ENCODE measurements at regions not wholly inside any gene's neighbourhood (a gene's known extent, or its start where the extent isn't known, plus 50 kb on each side); places are given as distances from the start of the nearest gene placed in this dataset.
"Not testable (repeated sequence)": the region's sequence is repeated elsewhere in the genome, so short reads cannot be mapped to it uniquely, and the experiment has no call there.

DNA sequence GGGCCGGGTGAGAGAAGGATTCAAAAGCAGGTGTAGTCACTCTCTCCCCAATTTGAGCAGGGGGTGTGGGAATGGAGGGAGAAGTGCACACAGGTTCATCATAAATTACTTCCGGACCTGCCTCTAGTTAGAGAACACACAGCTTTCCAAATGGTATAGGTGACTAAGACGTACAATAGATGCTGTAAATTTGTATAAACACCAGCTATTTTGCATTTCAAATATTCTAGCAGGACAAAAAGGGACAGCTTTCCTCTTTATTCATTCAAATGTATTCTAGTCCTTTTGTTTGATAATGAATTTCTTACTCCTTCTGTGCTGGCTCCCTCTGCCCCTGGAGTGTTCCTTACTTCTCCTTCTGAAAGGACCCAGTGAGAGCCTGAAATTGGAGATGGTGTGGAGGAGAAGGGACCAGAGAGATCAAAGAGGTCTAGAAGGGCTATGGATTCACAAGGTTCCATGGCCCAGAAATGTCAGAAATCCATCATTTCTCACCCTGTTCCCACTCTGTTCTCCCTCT lies 53.2 kb upstream of the SH3BP4 start:
- no peak overlapping the region for H3K27ac Mint-ChIP-seq
- no peak for DNase-seq
- H3K4me3 Mint-ChIP-seq, result no peak overlapping the region
- no peaks in the 10 kb centered on the region for H3K27me3 Mint-ChIP-seq
- no peak for ATAC-seq (ENCODE audit: low read depth)
- POLR2A ChIA-PET, result no interaction called here
- no peaks in the 10 kb centered on the region for H3K36me3 Mint-ChIP-seq
- H3K4me1 Mint-ChIP-seq, result no peaks in the 10 kb centered on the region
- H3K9me3 Mint-ChIP-seq, result no peaks in the 10 kb centered on the region

DNA sequence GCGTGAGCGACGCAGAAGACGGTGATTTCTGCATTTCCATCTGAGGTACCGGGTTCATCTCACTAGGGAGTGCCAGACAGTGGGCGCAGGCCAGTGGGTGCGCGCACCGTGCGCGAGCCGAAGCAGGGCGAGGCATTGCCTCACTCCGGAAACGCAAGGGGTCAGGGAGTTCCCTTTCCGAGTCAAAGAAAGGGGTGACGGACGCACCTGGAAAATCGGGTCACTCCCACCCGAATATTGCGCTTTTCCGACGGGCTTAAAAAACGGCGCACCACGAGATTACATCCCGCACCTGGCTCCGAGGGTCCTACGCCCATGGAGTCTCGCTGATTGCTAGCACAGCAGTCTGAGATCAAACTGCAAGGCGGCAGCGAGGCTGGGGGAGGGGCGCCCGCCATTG lies 63.4 kb upstream of the SH3BP4 start:
- H3K36me3 Mint-ChIP-seq; H3K27me3 Mint-ChIP-seq; DNase-seq; ATAC-seq (ENCODE audit: low read depth); H3K4me3 Mint-ChIP-seq; H3K4me1 Mint-ChIP-seq; H3K27ac Mint-ChIP-seq; POLR2A ChIA-PET; H3K9me3 Mint-ChIP-seq: not testable (repeated sequence)

- H3K4me1 Mint-ChIP-seq, result no peaks in the 10 kb centered on the region
- H3K9me3 Mint-ChIP-seq, result peaks cover 1% of the 10 kb centered on the region
- POLR2A ChIA-PET, result no interaction called here
- H3K27me3 Mint-ChIP-seq, result no peaks in the 10 kb centered on the region
- no peak overlapping the region for H3K4me3 Mint-ChIP-seq
- H3K36me3 Mint-ChIP-seq, result no peaks in the 10 kb centered on the region
- ATAC-seq (ENCODE audit: low read depth), result no peak
- no peak for DNase-seq
- no peak overlapping the region for H3K27ac Mint-ChIP-seq
Measured at GRCh38 chr2:234887195-234887594, 64.6 kb upstream of the SH3BP4 start.

- Mint-ChIP-seq H3K4me3 (no peak overlapping the region), H3K27ac (no peak overlapping the region), H3K4me1 (peaks cover under 1% of the 10 kb centered on the region), H3K27me3 (no peaks in the 10 kb centered on the region), H3K9me3 (peaks cover 1% of the 10 kb centered on the region), H3K36me3 (no peaks in the 10 kb centered on the region)
- no peak for ATAC-seq (ENCODE audit: low read depth)
- POLR2A ChIA-PET, result no interaction called here
- no peak for DNase-seq
Measured at GRCh38 chr2:234885886-234886285, 65.9 kb upstream of the SH3BP4 start.

DNA sequence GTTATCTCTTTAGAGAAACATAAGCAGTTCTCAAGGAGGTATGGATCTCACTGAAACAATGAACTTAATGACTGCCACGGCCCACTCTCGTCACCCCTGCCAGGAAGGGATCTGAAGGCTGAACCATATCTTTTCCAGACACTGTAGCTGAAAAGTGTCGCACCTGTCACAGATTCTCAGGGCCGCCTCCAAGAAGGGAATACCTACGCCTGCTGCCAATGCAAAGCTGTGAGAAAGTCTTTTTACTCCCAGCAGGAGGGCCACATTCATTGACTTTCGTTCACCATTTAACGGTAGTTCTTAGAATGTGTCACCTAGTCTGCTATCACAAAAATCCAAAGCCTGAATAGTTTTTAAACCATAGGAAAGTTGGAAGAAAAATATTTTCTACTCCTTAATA lies 66.7 kb upstream of the SH3BP4 start:
- Mint-ChIP-seq H3K36me3 (no peaks in the 10 kb centered on the region), H3K4me3 (no peak overlapping the region), H3K27ac (no peak overlapping the region), H3K27me3 (no peaks in the 10 kb centered on the region), H3K4me1 (peaks cover 1% of the 10 kb centered on the region), H3K9me3 (peaks cover under 1% of the 10 kb centered on the region)
- no peak for ATAC-seq (ENCODE audit: low read depth)
- no peak for DNase-seq
- POLR2A ChIA-PET, result no interaction called here

GRCh38 chr2:234884591-234884990 lies 67.2 kb upstream of the SH3BP4 start:
- Mint-ChIP-seq H3K4me3 (no peak overlapping the region), H3K4me1 (peaks cover 1% of the 10 kb centered on the region), H3K27me3 (no peaks in the 10 kb centered on the region), H3K9me3 (no peaks in the 10 kb centered on the region), H3K36me3 (no peaks in the 10 kb centered on the region), H3K27ac (no peak overlapping the region)
- DNase-seq, result no peak
- ATAC-seq (ENCODE audit: low read depth), result no peak
- POLR2A ChIA-PET, result no interaction called here

GRCh38 chr2:234881413-234882241 lies 70.2 kb upstream of the SH3BP4 start:
- Mint-ChIP-seq H3K4me3 (no peak overlapping the region), H3K27me3 (peaks cover 4% of the 10 kb centered on the region), H3K9me3 (no peaks in the 10 kb centered on the region), H3K36me3 (no peaks in the 10 kb centered on the region), H3K4me1 (peaks cover 1% of the 10 kb centered on the region), H3K27ac (no peak overlapping the region)
- ATAC-seq (ENCODE audit: low read depth) (peak; percentile 52), DNase-seq (peak; percentile 46)
- POLR2A ChIA-PET, result no interaction called here

DNA sequence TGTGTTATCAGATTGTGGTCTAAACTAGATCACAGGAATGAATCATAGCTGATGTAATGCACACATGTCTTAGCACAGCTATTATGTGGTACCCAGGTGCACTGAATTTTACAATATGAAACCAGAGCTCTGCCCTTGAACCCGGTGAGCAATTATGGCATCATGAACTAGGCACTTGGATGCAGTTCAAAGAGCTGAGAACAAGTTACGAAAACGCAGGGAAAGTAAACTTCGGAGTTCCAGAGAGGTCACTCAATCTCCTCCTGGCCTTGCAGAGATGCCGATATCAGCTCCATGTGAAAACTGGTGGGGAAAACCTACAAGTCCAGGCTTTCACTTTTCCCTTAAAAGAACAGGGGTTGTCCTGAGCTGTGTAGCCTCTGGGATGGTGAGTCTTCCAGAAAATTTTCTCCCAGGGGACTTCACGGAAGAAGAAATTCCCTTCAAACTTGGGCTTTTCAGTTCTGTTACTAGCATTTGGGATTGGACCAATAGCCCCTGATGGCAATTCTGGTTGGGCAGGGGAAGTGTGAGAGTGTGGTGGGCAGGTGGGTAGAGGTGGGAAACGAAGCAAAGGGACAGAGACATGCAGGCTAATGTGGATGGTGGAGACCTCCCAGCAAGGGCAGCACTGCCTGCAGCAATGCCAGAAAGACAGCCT lies 71.1 kb upstream of the SH3BP4 start:
- no peak overlapping the region for H3K27ac Mint-ChIP-seq
- no peaks in the 10 kb centered on the region for H3K36me3 Mint-ChIP-seq
- peaks cover 4% of the 10 kb centered on the region for H3K27me3 Mint-ChIP-seq
- H3K9me3 Mint-ChIP-seq, result no peaks in the 10 kb centered on the region
- POLR2A ChIA-PET, result no interaction called here
- DNase-seq (no peak), ATAC-seq (ENCODE audit: low read depth) (no peak)
- H3K4me1 Mint-ChIP-seq, result peaks cover 1% of the 10 kb centered on the region
- H3K4me3 Mint-ChIP-seq, result no peak overlapping the region

- DNase-seq, result no peak
- Mint-ChIP-seq H3K4me1 (peaks cover 3% of the 10 kb centered on the region), H3K27ac (no peak overlapping the region), H3K27me3 (peaks cover 5% of the 10 kb centered on the region), H3K36me3 (no peaks in the 10 kb centered on the region), H3K9me3 (no peaks in the 10 kb centered on the region), H3K4me3 (no peak overlapping the region)
- ATAC-seq (ENCODE audit: low read depth), result no peak
- POLR2A ChIA-PET, result no interaction called here
Measured at GRCh38 chr2:234879671-234880455, 72.0 kb upstream of the SH3BP4 start.

DNA sequence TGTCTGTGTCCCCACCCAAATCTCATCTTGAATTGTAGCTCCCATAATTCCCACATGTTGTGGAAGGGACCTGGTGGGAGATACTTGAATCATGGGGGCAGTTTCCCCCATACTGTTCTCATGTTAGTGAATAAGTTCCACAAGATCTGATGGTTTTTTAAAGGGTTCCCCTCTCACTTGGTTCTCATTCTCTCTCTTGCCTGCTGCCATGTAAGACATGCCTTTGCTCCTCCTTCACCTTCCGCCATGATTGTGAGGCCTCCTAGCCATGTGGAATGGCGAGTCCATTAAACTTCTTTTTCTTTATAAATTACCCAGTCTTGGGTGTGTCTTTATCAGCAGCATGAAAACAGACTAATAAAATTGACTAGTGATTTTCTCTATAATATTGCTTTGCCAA lies 75.2 kb upstream of the SH3BP4 start:
- H3K4me3 Mint-ChIP-seq; DNase-seq; H3K27ac Mint-ChIP-seq; H3K27me3 Mint-ChIP-seq; H3K36me3 Mint-ChIP-seq; H3K9me3 Mint-ChIP-seq; ATAC-seq (ENCODE audit: low read depth); POLR2A ChIA-PET; H3K4me1 Mint-ChIP-seq: not testable (repeated sequence)

DNA sequence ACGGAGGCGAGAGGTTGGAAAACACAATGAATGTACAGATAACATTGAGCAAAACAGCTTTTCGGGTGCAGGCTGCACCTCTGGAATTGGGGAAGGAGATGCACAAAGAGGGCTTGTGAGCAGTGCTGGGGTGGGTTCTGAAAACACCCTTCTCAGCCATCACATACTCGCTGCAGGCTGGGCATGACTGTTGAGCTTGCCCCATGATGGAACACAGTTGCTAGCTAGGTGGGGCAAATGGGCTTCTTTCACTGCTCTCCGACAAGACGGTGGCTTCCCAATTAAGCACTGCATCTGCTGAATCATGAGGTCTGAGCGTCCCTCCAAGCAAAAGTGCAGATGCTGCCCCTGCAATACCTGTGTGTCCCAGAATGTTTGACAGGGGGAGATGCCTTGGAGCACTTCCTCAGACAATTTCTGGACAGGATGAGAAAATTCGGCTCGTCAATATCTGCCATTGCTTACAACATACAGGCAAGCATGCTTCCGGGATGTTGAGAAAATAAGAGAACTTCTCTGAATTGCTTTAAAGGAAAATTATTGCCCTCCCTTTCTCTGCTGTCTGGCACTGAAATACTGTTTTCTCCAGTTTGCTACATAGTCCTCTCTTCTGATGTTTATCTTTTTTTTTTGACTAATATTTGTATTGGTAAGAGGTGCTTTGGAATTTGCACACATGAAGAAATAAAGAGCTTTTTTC lies 77.3 kb upstream of the SH3BP4 start:
- ATAC-seq (ENCODE audit: low read depth) (no peak), DNase-seq (no peak)
- no peaks in the 10 kb centered on the region for H3K36me3 Mint-ChIP-seq
- no peak overlapping the region for H3K4me3 Mint-ChIP-seq
- peaks cover 2% of the 10 kb centered on the region for H3K4me1 Mint-ChIP-seq
- H3K9me3 Mint-ChIP-seq, result no peaks in the 10 kb centered on the region
- H3K27me3 Mint-ChIP-seq, result peaks cover 5% of the 10 kb centered on the region
- POLR2A ChIA-PET, result no interaction called here
- no peak overlapping the region for H3K27ac Mint-ChIP-seq

DNA sequence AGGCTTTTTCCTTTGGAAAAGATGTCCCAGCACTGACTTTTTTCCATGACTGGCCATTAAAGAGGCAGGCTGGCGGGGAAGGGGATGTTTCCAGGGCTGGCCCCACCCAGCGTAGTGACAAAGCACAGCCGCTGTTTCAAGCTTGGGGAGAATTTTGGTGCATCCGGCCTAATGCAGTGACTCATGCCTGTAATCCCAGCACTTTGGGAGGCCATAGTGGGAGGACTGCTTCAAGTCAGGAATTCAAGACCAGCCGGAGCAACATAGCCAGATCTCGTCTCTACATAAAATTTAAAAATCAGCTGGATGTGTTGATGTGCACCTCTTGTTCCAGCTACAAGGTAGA lies 78.0 kb upstream of the SH3BP4 start:
- DNase-seq, result no peak
- H3K9me3 Mint-ChIP-seq, result no peaks in the 10 kb centered on the region
- POLR2A ChIA-PET, result no interaction called here
- H3K36me3 Mint-ChIP-seq, result no peaks in the 10 kb centered on the region
- no peak for ATAC-seq (ENCODE audit: low read depth)
- H3K27me3 Mint-ChIP-seq, result peaks cover 2% of the 10 kb centered on the region
- peaks cover 2% of the 10 kb centered on the region for H3K4me1 Mint-ChIP-seq
- H3K27ac Mint-ChIP-seq, result no peak overlapping the region
- no peak overlapping the region for H3K4me3 Mint-ChIP-seq

- ATAC-seq (ENCODE audit: low read depth) (no peak), DNase-seq (no peak)
- H3K27me3 Mint-ChIP-seq, result peaks cover 4% of the 10 kb centered on the region
- no peaks in the 10 kb centered on the region for H3K36me3 Mint-ChIP-seq
- H3K27ac Mint-ChIP-seq, result no peak overlapping the region
- no peaks in the 10 kb centered on the region for H3K9me3 Mint-ChIP-seq
- H3K4me1 Mint-ChIP-seq, result peaks cover 2% of the 10 kb centered on the region
- POLR2A ChIA-PET, result no interaction called here
- no peak overlapping the region for H3K4me3 Mint-ChIP-seq
Measured at GRCh38 chr2:234873103-234873827, 78.6 kb upstream of the SH3BP4 start.
